Adrenal gland (tissue), 5 donors: ENCODE measurements at regions not wholly inside any gene's neighbourhood (a gene's known extent, or its start where the extent isn't known, plus 50 kb on each side); places are given as distances from the start of the nearest gene placed in this dataset.

Experiments used
- CTCF ChIP-seq, 6 experiments: fragments of 450-650 bp in 4 of 6; fragments of 200-600 bp in 2 of 6; sonication (generic) in 1 of 6; IDR thresholded peaks; 1 replicate in 5 of 6; 2 replicates in 1 of 6; pipeline versions ENCODE4 v1.5.1 to v1.8.0; 2016 to 2021; ENCODE audit warnings: antibody characterized with exemption in 6 of 6, mild to moderate bottlenecking in 2 of 6, moderate library complexity in 1 of 6
- POLR2A ChIP-seq, 2 donors: fragments of 450-650 bp; IDR thresholded peaks; one replicate each; pipeline ENCODE4 v1.6.1; 2017; ENCODE audit warnings: antibody characterized with exemption in 2 of 2, mild to moderate bottlenecking in 2 of 2, moderate library complexity in 1 of 2
- donor health status: DM: no; HTN: no; CAD: no.

GRCh38 chr3:22981166-22981565, 222.0 kb upstream of the UBE2E2 start:
- no peak for TF ChIP-seq POLR2A (IDR thresholded peaks at IDR 0.05)
- TF ChIP-seq CTCF (IDR thresholded peaks at IDR 0.05), result no peak
